NCI-H146 (cell line): ENCODE measurements at regions not wholly inside any gene's neighbourhood (a gene's known extent, or its start where the extent isn't known, plus 50 kb on each side); places are given as distances from the start of the nearest gene placed in this dataset.
"Not testable (repeated sequence)": the region's sequence is repeated elsewhere in the genome, so short reads cannot be mapped to it uniquely, and the experiment has no call there.

Source experiments
- DNase-seq: peaks from one replicate; lab custom pipeline; 2025; lab: John Stamatoyannopoulos, UW

- no peak for DNase-seq
These were observed 448.9 kb upstream of the ERCC4 start for GRCh38 chr16:13471036-13471435.

GRCh38 chr16:13478991-13479390 lies 441.0 kb upstream of the ERCC4 start:
- DNase-seq = no peak

GRCh38 chr16:13479549-13479948 lies 440.4 kb upstream of the ERCC4 start:
- DNase-seq = no peak

DNA sequence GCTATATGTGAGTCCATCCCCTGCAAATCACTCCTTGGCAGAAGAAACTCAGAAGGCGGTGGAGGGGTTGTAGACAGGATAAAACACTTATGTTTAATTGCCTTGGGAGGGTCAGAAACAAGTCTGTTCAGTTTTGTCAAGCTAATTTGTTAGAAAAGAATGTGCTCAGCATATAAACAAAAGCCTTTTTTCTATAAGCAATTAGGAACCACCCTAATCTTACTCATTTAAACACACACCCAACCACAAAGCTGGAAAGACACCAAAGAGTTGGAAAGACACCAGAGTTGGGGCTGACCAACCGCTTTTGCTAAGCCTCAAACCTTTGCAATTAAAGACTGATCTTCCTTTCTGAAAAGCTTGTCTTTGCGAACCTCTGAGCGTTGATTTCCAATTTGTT lies 439.2 kb upstream of the ERCC4 start:
- DNase-seq = no peak

DNA sequence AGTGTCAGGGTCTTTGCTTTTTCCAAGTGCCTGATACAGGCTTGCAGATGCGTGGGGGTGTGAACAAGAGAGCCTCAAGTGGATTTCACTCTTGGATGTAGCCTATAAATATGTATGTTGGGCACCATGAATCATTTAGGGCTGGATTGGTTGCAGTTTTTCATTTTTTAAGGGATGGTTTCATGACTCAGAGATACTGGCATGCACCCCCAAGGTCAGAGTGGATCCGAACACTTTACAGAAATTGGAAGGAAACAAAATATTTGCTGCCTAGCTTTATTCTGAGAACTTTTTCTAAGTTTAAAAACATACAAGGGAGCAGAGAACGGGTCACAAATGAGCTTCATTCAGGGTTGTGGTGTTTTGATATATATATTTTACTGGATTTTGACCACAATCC lies 436.8 kb upstream of the ERCC4 start:
- DNase-seq = no peak

- not testable (repeated sequence) for DNase-seq
These were observed 430.5 kb upstream of the ERCC4 start for GRCh38 chr16:13489416-13489815.

DNA sequence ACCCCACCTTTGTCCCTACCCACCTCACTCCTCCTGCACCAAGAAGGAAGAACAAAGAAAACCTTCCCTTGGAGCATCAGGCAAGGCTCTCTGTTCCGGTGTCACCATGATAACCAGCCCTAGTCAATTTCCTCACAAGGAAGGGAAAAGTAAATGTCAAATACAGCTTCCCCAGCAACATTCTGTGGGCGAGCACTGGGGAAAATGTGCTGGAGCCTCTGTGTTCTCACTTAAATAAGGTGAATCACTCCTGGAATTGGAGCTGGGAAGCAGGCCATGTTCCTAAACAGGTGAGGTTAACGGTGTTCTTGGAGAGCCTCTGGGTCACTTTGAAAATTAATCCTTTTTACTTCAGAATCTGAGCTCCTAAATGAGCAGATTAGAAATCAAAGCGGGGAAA lies 427.9 kb upstream of the ERCC4 start:
- DNase-seq = no peak

GRCh38 chr16:13503960-13504635 lies 415.9 kb upstream of the ERCC4 start:
- DNase-seq = no peak

DNA sequence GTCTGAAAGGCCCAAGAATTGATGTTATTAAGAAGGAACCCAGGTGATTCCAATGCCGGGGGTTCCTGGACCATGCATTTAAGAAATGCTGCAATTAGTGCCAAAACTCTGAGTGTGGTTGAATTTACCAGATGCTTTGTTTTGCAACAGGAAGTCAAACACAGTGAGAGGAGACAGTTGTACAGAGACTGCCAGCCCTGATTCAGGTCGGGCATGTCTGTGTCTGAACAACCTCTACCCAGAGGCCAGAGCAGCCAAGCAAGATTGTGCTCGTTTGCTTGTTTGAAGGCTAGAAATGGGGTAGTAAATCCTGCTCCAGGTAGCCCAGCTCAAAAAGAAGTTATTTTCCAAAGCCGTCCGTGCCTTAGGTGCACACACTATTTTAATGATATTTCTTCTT lies 412.4 kb upstream of the ERCC4 start:
- no peak for DNase-seq

DNA sequence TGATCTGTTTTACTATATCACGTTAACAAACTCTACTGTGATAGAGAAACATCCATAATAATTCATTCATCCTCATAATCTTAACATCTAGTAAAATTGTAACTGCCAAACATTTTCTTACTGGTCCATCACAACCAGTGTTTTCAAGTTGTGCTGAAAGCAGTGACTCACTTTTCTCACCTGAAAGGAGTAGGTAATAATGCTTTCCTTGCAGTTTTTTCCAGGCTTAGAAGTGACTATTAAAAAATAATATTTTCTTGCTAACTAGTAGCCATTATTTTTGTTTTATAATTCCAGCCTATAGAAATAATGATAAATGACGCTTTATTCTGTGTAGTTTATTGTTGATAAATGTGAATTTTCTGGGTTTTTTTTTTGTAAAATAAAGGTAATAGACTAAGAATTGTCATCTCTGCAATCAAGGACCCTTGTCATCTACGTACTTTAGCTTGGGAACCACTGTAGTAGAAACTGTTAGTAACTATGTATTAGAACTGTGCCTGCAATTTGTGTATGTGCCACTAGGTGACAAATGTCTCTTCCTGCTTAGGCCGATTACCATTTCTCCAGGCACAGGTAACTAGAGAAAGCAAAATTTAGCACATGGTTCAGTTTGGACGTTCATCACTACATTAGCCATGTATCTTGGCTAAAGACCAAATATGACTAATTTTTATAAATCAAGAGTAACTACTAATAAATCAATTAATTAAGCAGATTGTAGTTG lies 409.4 kb upstream of the ERCC4 start:
- DNase-seq = no peak

DNA sequence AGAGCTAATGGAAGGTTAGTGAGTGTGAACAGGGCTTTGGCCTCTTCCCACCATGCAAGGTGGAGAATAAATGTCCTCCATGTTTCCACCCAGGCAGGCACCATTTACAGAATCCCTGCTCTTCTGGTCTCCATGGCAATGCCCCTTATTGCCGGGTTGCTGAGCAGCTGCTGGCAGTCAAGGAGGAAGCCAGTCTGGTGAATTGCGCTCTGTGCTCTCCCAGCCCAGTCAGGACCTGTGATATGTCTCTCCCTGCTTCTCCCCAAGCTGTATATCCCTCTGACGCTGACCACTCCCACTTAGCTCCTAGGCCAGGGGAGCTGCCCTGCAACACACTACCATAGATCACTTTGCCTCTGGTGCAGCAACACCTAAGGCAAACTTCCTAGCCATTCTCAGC lies 402.1 kb upstream of the ERCC4 start:
- peak; percentile 2 for DNase-seq

DNA sequence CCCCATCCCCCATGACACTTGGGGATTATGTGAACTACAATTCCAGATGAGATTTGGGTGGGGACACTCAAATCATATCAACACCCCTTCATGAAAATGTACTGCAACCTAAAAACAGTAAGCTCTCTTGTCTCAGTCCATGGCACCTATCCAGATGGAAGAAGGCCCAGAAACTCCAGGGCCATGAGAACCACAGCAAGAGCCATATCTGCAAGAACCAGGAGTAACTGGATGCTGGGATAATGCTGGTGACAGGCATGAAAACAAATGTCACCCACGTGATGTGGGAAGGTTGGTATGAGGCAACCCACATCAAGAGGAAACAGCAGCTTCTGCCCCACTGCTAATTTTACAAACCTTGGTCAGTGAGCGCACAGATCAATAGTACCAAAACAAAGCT lies 400.1 kb upstream of the ERCC4 start:
- no peak for DNase-seq

DNA sequence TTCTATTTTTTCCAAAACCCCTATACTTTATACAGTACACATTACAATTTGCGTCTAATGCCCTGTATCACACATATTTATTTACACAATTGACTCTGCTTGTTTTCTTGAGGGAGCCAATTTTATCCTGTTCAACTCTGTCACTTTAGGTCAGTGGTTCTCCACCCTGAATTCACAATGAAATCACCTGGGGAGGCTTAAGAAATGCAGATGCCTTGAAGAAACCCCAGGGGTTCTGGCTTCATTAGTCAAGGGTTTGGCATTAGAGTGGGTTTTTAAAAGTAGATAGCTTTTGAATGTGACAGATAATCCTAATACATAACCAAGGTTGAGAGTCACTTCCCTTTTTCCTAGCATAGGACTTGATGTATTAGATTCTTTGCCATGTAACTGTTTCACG lies 398.6 kb upstream of the ERCC4 start:
- DNase-seq = no peak

DNA sequence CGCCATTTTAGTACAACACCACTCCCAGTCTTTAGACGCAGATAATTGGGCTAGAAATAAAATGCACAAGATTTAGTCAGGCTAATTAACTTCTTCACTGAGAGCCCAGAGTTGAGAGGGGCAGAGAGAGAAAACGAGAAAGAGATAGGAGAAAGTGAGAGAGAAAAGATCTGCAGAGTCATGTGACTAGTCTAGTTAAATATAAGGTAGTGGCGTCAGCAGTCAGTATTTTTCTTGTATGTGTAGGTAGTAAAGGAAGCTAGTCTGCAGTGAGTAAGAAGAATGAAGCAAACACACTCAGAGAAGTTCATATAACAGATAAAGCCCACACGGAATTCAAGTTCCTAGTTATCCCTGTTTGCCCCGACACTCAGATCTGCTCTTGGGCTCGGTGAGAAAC lies 392.6 kb upstream of the ERCC4 start:
- no peak for DNase-seq

DNA sequence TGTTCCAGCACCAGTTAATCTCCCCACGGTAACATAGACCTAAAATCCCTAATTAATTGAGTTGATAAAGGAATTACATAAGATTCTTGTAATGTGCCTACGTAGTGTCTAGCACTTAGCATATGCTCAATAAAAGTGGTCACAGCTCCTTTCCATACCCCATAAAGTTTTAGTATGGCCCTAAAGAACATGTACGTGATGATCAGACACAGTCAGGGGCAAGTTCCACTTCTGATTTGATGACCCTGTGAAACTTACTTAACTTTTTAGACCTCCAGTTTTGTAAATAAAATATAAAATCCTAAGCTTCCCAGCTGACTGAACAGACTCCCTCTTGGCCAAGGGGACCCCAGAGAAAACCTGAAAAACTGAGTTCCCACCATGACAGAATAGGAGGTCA lies 391.3 kb upstream of the ERCC4 start:
- no peak for DNase-seq

DNA sequence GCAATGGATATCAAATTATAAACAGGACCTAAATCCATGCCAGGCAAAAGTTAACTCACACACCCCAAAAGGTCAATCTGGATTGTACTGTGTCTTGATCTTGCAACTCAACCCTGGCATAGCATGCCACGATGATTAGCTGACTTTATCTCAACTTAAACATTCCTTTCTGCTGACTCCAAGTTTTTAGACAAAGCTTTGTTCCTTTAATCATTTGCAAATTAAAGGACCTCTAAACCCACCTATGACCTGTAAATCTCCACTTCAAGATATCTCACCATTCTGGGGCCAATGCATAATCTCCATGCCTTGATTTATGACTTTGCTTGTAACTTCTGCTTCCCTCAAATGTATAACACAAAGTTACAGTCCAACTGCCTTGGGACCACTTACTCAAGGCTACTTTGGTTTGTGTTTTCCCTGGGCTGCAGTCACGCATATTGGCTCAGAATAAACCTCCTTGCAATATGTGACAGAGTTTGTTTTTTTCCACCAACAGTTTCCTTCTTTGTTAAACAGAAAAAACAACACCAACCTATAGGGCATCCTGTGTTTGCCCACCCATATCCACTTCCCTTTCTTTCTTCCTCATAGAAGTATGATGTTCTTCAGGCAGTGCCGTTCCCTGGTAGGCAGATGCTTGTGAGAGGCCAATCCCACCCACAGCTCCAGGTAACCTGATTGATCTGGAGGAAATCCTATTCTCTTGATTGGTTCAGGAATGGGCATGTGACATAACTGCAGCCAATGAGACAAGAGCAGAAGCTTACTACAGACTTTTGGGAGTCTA lies 390.6 kb upstream of the ERCC4 start:
- no peak for DNase-seq

DNA sequence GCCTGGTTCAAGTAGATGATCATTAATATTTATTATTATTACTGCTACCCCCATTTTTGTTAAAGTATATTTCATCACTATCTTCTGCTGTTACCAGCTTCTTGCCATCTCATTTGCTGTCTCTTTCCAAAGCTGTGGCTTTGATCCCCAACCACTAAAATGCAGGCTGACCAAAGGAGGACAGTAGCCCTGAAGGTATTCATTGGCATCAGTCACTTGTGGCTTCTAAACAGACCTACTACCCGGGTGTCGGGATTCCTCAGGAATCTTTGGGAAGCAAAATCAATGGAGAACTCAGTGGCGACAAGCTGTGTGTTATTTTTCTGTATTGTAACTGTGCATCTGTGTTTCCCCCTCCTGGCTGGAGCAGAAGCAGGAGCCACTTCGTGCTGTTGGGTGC lies 379.2 kb upstream of the ERCC4 start:
- no peak for DNase-seq

- no peak for DNase-seq
These were observed 377.7 kb upstream of the ERCC4 start for GRCh38 chr16:13542284-13542683.

- no peak for DNase-seq
These were observed 376.1 kb upstream of the ERCC4 start for GRCh38 chr16:13543850-13544249.

DNA sequence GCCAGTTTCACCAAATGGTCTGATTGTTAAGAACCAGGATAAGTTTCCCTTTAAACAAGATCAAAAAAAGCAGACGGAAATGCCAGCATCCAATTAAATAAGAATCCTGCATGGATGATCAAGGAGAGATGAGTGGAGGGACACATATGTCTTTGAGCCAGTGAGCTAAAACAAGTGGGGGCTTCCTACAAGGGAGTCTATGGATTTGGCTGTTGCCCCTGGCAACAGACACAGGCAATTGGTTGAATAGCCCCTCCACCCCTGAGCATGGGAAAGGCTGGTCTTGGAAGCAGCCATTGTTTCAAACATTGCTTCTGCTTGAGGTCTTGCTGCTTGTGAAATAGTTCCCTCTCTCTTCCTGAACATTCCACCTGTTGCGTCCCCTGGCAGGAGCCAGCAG lies 374.7 kb upstream of the ERCC4 start:
- no peak for DNase-seq

DNA sequence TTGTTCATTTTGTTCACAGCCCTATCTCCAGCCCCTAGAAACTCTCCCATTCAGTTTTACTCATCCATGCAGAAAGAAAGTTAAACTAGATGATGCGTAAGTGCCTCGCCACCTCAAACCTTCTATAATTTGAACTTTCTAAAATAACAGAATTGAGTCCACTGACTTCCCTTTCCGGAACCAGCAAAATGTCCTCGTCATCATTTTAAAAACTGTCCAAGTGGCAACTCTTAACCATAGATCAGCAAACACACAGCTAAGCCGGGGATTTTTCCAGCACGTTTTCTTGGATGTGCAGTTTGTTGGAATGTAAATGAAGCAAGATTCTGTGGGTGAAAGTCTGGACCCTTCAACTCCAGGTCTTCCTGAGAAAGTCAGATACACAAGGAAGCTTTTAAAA lies 369.7 kb upstream of the ERCC4 start:
- DNase-seq = no peak

- DNase-seq = no peak
These were observed 367.6 kb upstream of the ERCC4 start for GRCh38 chr16:13552062-13552959.
